ENCODE measurements at regions not wholly inside any gene's neighbourhood (a gene's known extent, or its start where the extent isn't known, plus 50 kb on each side); places are given as distances from the start of the nearest gene placed in this dataset.

DNA sequence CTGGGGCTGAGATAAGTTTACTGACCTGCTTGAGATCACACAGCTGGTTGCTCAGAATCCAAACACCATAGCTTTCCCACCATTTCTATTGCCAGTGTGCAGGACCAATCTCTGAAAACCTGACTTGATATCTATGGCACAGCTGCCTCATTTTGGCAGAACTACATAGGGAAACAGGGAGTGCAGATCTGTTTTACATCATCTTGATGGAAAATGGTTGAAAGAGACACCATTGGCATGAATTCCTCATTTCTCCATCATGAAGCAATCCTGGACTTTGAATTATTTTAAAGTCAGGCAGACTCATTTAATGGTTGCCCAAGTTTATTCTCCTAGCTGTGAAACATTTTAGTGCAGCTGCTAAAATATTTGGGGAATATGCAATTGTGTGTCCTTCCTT lies 1628.2 kb upstream of the SLC10A2 start:
- no peak overlapping the region for H3K4me3 Mint-ChIP-seq
- no peaks in the 10 kb centered on the region for H3K4me1 Mint-ChIP-seq
- no peak for ATAC-seq (ENCODE audit: low read depth in 2 of 2)
- DNase-seq = no peak
- H3K27me3 Mint-ChIP-seq = no peaks in the 10 kb centered on the region
- no peaks in the 10 kb centered on the region for H3K36me3 Mint-ChIP-seq
- H3K27ac Mint-ChIP-seq = peak overlapping the region in 1 of 6 donors; percentile 33
- peaks cover 0 to 6% (median 0%) of the 10 kb centered on the region in 7 donors for H3K9me3 Mint-ChIP-seq

DNA sequence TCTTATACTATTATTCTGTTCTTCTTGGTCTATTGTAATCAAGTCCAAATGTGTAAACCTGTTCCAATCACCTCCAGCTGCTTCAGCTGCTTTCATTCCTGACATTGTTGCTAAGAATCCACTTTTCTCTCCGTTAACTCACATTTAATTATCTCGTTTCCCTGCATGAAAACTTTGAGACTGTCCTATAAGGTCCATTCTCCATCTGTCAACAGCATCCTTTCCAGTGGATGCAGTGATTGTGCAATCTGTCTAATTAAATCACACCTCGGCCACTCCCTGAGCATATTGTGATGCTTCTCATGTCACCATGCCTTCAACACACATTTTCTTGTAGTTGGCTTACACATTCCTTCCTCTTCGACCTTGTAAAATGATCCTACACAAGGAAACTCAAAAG lies 1626.9 kb upstream of the SLC10A2 start:
- Mint-ChIP-seq H3K27me3 (no peaks in the 10 kb centered on the region), H3K9me3 (peaks cover 0 to 6% (median 0%) of the 10 kb centered on the region in 7 donors), H3K4me3 (no peak overlapping the region), H3K4me1 (no peaks in the 10 kb centered on the region), H3K36me3 (no peaks in the 10 kb centered on the region), H3K27ac (no peak overlapping the region)
- DNase-seq (no peak), ATAC-seq (ENCODE audit: low read depth in 2 of 2) (no peak)

DNA sequence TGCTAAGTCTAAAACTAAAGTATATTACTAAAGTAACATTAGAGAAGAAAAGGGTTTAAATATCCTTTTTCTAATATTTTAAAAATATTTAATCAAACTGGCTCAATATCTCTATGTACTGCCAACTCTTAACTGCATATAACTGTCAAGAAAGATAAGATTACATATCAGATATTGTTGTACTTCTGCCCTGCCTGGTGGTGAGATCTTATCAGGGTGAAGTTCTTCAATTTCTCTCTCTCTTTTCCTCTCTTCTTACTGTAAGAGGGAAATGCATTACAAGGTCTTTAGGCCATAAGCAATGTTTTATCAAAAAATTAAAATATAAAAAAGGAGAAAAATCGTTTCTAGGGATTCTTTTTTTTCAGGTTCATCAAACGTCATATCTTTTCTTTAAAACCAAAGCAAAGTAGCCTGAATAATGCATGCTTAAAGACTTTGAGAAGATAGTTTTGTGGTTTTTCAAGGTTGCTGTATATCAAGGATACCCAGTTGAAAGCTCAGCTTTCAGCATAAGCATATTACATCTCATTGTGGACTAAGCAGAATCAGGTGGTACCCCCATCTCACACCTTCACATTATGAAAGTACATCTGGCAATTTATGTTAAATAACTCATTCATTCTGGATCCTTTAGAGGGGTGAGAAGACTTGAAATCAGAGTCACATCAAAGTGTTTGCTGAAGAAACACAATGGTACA lies 1625.7 kb upstream of the SLC10A2 start:
- DNase-seq (no peak), ATAC-seq (ENCODE audit: low read depth in 2 of 2) (no peak)
- H3K27ac Mint-ChIP-seq = no peak overlapping the region
- H3K4me3 Mint-ChIP-seq = no peak overlapping the region
- no peaks in the 10 kb centered on the region for H3K4me1 Mint-ChIP-seq
- H3K36me3 Mint-ChIP-seq = no peaks in the 10 kb centered on the region
- no peaks in the 10 kb centered on the region for H3K27me3 Mint-ChIP-seq
- H3K9me3 Mint-ChIP-seq = peaks cover 0 to 4% (median 0%) of the 10 kb centered on the region in 7 donors

DNA sequence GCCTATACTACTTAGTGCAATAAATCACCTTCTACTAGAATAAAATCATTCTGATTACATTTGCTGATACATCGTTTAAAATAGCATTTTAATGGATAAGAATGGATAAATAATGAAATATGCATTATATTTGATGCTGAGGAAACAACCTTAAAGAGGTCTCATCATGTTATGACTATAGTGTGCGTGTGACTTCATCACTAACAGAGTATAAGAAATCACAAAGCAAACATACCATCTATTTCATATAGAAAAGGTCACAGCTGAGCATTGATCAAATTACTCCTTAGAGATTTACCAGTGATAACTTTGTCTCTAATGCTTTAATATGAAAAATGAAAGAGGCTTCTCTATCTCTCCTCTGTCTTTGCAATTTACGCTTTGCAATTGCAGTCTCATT lies 1620.3 kb upstream of the SLC10A2 start:
- no peak overlapping the region for H3K4me3 Mint-ChIP-seq
- H3K27me3 Mint-ChIP-seq = no peaks in the 10 kb centered on the region
- no peak overlapping the region for H3K27ac Mint-ChIP-seq
- no peaks in the 10 kb centered on the region for H3K36me3 Mint-ChIP-seq
- DNase-seq = no peak
- no peak for ATAC-seq (ENCODE audit: low read depth in 2 of 2)
- no peaks in the 10 kb centered on the region for H3K4me1 Mint-ChIP-seq
- H3K9me3 Mint-ChIP-seq = no peaks in the 10 kb centered on the region

DNA sequence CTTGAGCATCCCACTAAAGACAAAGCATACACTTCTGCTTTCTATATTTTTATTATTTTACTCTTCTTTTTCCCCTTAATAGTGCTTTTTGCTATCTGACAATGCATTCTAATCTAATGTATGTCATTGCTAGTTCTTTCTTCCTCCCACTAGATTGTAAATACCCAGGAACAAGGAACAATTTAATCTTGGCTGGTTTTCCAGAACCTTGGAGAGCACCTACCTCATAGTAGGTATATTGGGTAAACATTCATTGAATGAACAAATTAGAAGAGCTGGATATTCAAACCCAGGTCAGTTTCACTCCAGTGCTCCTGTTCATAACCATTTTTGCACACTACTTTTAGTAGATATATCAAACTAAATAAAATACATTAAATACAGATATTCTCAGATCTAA lies 1617.6 kb upstream of the SLC10A2 start:
- H3K27ac Mint-ChIP-seq = no peak overlapping the region
- no peaks in the 10 kb centered on the region for H3K4me1 Mint-ChIP-seq
- ATAC-seq (ENCODE audit: low read depth in 2 of 2) (no peak), DNase-seq (no peak)
- H3K9me3 Mint-ChIP-seq = no peaks in the 10 kb centered on the region
- H3K27me3 Mint-ChIP-seq = no peaks in the 10 kb centered on the region
- H3K4me3 Mint-ChIP-seq = no peak overlapping the region
- no peaks in the 10 kb centered on the region for H3K36me3 Mint-ChIP-seq

DNA sequence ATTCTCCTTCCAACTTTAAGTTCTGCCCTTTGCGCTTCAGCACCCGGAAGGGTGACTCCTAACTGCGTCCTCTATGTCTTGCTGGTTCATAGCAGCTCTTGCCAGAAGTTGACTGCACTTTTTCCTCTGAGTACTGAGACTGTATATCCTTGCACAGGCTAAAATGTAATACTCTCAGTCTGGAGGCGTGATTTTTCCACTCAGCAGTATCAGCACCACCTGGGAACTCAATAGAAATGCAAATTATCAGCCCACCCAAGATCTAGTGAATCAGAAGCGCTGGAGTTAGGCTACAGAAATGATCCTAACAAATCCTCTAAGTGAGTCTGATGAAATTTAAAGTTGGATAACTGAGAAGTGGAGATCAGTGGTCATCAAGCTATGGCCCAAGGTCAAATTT lies 1611.9 kb upstream of the SLC10A2 start:
- Mint-ChIP-seq H3K4me1 (no peaks in the 10 kb centered on the region), H3K4me3 (no peak overlapping the region), H3K36me3 (no peaks in the 10 kb centered on the region), H3K27ac (no peak overlapping the region), H3K27me3 (no peaks in the 10 kb centered on the region), H3K9me3 (peaks cover 0 to 5% (median 0%) of the 10 kb centered on the region in 7 donors)
- DNase-seq (no peak), ATAC-seq (ENCODE audit: low read depth in 2 of 2) (no peak)

DNA sequence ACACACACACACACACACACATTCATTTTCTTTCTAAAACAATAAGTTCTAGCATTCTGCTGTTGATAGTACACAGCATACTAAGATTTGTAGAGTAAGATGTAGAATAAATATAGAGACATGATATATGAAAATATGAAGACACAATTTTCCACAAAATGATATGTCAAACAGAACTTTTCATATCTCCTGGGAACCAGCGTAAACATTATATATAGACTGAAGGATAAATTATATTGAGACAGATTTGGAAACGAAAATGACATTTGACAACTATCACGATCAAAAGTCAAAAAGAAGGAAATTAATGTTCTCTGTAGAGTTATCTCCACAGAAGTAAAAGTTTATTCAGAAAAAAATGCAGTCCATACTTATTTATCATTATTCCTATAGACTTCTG lies 1605.7 kb upstream of the SLC10A2 start:
- ATAC-seq (ENCODE audit: low read depth in 2 of 2) (no peak), DNase-seq (no peak)
- Mint-ChIP-seq H3K4me3 (no peak overlapping the region), H3K27ac (no peak overlapping the region), H3K36me3 (no peaks in the 10 kb centered on the region), H3K27me3 (no peaks in the 10 kb centered on the region), H3K9me3 (peaks cover 0 to 11% (median 0%) of the 10 kb centered on the region in 7 donors), H3K4me1 (no peaks in the 10 kb centered on the region)

DNA sequence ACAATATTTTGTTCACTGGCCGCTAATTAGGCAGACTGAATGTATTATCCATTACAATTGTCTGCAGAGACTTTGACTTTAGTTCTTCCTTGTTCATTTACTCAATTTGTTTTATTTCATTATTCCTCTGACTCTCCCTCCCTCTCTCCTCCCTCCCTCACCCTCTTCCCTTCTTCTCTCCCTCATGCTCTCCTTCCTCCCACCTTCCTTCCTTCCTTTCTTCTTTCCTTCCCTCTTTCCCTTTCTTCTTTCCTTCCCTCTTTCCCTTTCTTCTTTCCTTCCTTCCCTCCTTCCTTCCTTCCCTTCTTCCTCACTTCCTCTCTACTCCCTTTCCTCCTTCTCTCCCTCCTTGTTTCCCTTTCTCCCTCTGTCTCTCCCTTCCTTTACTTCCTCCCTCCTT lies 1591.0 kb upstream of the SLC10A2 start:
- Mint-ChIP-seq H3K9me3 (peaks cover 0 to 10% (median 2%) of the 10 kb centered on the region in 7 donors), H3K4me1 (no peaks in the 10 kb centered on the region), H3K27me3 (no peaks in the 10 kb centered on the region), H3K4me3 (no peak overlapping the region), H3K27ac (no peak overlapping the region), H3K36me3 (no peaks in the 10 kb centered on the region)
- ATAC-seq (ENCODE audit: low read depth in 2 of 2) = no peak
- DNase-seq = no peak

DNA sequence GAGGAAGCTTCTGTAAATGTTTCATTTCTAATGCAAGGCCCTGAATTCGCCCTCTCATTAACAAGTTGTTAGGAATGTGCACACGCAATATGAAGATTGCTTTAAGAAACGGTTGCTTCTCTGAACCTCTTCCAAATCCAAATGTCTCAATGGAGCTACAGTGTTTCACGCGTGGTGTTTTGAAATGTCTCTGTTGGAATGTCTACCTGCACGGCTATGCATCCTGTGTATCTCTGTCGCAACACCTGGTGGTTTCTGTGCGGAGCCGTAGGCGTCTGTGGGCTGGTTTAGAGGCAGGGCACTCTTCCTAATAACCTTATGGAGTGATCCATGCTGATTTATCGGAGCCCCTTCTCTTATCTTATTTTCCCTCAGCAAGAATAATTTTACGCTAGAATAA lies 1584.2 kb upstream of the SLC10A2 start:
- Mint-ChIP-seq H3K27me3 (no peaks in the 10 kb centered on the region), H3K27ac (peak overlapping the region in 1 of 6 donors; percentile 88), H3K4me3 (no peak overlapping the region), H3K9me3 (peaks cover 0 to 8% (median 3%) of the 10 kb centered on the region in 7 donors), H3K36me3 (no peaks in the 10 kb centered on the region), H3K4me1 (no peaks in the 10 kb centered on the region)
- no peak for DNase-seq
- ATAC-seq (ENCODE audit: low read depth in 2 of 2) = no peak

DNA sequence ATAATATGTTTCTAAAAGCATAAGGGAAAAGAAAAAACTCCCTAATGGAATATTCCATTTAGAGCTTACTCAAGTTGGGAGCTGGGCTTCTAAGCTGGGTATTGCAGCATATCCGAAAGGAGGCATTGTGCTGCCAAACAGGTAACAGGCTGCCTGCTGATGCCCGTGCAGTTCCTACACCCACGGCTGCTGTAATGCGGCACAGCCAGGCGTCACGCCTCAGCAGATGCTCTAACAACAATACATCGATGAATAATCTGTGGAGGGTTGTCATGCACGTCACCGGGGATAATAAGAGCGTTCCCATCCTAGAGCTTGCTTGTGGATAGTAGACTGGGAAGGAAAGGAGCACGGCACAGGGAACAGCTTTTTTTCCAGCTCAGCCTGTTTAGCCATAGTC lies 1582.1 kb upstream of the SLC10A2 start:
- no peak overlapping the region for H3K4me3 Mint-ChIP-seq
- no peaks in the 10 kb centered on the region for H3K36me3 Mint-ChIP-seq
- no peaks in the 10 kb centered on the region for H3K27me3 Mint-ChIP-seq
- ATAC-seq (ENCODE audit: low read depth in 2 of 2) = no peak
- peaks cover 0 to 5% (median 2%) of the 10 kb centered on the region in 7 donors for H3K9me3 Mint-ChIP-seq
- no peak for DNase-seq
- H3K27ac Mint-ChIP-seq = no peak overlapping the region
- H3K4me1 Mint-ChIP-seq = no peaks in the 10 kb centered on the region

DNA sequence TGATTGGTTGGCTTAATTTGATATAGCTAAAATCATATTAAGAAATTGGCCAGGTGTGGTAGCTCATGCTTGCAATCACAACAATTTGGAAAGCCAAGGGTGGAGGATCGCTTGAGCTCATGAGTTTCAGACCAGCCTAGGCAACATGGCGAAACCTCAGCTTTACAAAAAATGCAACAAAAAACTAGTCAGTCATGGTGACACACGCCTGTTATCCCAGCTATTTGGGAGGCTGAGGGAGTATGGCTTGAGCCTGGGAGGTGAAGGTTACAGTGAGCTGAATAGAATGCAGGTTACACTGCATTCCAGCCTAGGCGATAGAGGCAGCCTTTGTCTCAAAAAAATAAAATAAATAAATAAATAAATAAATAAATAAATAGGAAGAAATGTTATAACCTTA lies 1579.6 kb upstream of the SLC10A2 start:
- Mint-ChIP-seq H3K4me3 (no peak overlapping the region), H3K27me3 (no peaks in the 10 kb centered on the region), H3K9me3 (peaks cover 0 to 5% (median 3%) of the 10 kb centered on the region in 7 donors), H3K36me3 (no peaks in the 10 kb centered on the region), H3K4me1 (no peaks in the 10 kb centered on the region), H3K27ac (peak overlapping the region in 1 of 6 donors; percentile 18)
- DNase-seq = no peak
- no peak for ATAC-seq (ENCODE audit: low read depth in 2 of 2)

DNA sequence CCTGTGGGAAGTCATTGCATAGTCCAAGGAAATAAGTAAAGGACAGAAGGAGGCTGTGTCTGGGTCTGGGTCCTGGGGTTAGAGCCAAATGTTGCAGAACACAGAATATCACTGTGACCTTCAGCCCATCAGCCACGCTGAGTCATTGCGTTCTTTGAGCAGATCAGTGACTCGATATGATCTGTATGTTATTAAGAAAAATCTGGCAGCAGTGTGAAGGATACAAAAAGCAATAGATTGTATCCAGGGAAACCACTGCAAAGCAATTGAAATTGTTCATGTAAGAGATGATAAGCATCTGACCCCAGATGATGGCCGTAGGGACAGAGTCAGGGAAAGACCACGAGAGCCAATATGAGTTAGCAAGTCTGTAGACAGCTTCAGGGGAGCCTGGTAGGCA lies 1575.1 kb upstream of the SLC10A2 start:
- no peak for ATAC-seq (ENCODE audit: low read depth in 2 of 2)
- no peak for DNase-seq
- no peak overlapping the region for H3K27ac Mint-ChIP-seq
- H3K9me3 Mint-ChIP-seq = peaks cover 0 to 6% (median 0%) of the 10 kb centered on the region in 7 donors
- H3K27me3 Mint-ChIP-seq = no peaks in the 10 kb centered on the region
- no peaks in the 10 kb centered on the region for H3K36me3 Mint-ChIP-seq
- H3K4me1 Mint-ChIP-seq = no peaks in the 10 kb centered on the region
- no peak overlapping the region for H3K4me3 Mint-ChIP-seq

DNA sequence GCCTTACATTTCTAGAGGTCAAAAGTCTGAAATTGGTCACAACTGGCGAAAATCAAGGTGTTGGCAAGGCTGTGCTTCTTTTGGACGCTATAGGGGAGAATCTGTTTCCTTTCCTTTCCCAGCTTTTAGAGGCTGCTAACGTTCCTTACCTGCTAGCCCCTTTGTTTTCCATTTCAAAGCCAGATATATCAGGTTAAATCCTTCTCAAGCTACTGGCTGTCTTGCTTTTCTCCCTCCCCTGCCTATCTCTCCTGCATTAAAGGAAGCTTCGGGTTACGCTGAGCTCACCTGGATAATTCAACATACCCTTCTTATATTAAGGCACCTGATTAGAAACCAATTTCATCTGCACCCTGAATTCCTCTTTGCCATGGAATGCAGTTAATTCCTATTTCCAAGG lies 1569.7 kb upstream of the SLC10A2 start:
- DNase-seq (no peak), ATAC-seq (ENCODE audit: low read depth in 2 of 2) (no peak)
- no peak overlapping the region for H3K4me3 Mint-ChIP-seq
- H3K27me3 Mint-ChIP-seq = no peaks in the 10 kb centered on the region
- H3K4me1 Mint-ChIP-seq = no peaks in the 10 kb centered on the region
- H3K27ac Mint-ChIP-seq = no peak overlapping the region
- peaks cover 0 to 3% (median 0%) of the 10 kb centered on the region in 7 donors for H3K9me3 Mint-ChIP-seq
- no peaks in the 10 kb centered on the region for H3K36me3 Mint-ChIP-seq

DNA sequence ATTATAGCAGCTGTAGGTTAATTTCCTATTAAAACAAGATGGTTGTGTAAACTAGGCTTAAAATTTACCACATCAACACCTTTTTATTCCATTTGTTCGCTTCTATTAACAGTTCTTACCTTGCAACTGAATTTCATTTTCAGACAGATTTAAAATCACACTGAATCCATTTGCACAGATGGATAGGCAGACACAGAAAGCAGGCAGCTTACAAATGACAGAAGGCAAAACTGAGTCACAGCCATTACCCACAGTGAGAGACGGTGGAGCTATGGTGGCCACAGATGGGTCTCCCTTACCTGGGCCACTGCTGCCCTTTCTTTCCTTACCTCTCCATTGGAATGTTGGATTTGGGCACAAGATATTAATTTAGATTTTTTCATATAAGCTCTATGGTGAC lies 1567.8 kb upstream of the SLC10A2 start:
- Mint-ChIP-seq H3K4me3 (no peak overlapping the region), H3K27ac (no peak overlapping the region), H3K4me1 (no peaks in the 10 kb centered on the region), H3K9me3 (no peaks in the 10 kb centered on the region), H3K27me3 (no peaks in the 10 kb centered on the region), H3K36me3 (no peaks in the 10 kb centered on the region)
- DNase-seq (no peak), ATAC-seq (ENCODE audit: low read depth in 2 of 2) (no peak)

DNA sequence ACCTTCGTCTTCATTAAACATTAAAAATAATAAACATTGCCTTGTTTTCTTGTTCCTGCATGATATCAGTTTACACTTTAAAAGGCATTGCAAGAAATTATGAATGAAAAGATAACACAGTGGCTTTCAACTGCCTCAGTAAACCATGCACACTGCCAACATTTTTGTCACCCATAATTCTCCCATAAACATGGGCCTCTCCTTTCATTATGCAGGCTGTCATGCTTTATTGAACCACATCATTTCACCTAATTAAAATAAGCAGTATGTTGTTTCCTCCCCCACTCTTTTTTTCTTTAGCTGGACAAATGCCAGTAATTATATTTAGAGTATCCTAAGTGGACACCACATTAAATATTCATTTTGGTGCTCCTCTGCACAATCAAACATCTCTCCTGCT lies 1566.5 kb upstream of the SLC10A2 start:
- ATAC-seq (ENCODE audit: low read depth in 2 of 2) (no peak), DNase-seq (no peak)
- Mint-ChIP-seq H3K9me3 (no peaks in the 10 kb centered on the region), H3K4me1 (no peaks in the 10 kb centered on the region), H3K27ac (no peak overlapping the region), H3K36me3 (no peaks in the 10 kb centered on the region), H3K27me3 (no peaks in the 10 kb centered on the region), H3K4me3 (no peak overlapping the region)

All from naive B cell (primary cell).